Breast epithelium (tissue), 3 donors: ENCODE measurements at regions not wholly inside any gene's neighbourhood (a gene's known extent, or its start where the extent isn't known, plus 50 kb on each side); places are given as distances from the start of the nearest gene placed in this dataset.

Experiments
- CTCF ChIP-seq, 3 donors: fragments of 450-650 bp; IDR thresholded peaks; one replicate each; pipeline ENCODE4 v1.5.1; 2016 to 2017; ENCODE audit warnings: antibody characterized with exemption in 3 of 3, mild to moderate bottlenecking in 3 of 3, moderate library complexity in 3 of 3
- POLR2AphosphoS5 ChIP-seq, 3 donors: sonication (generic); formaldehyde crosslinking; IDR thresholded peaks; one replicate each; pipeline ENCODE4 v1.6.1; 2017; ENCODE audit warnings: antibody characterized with exemption in 3 of 3

DNA sequence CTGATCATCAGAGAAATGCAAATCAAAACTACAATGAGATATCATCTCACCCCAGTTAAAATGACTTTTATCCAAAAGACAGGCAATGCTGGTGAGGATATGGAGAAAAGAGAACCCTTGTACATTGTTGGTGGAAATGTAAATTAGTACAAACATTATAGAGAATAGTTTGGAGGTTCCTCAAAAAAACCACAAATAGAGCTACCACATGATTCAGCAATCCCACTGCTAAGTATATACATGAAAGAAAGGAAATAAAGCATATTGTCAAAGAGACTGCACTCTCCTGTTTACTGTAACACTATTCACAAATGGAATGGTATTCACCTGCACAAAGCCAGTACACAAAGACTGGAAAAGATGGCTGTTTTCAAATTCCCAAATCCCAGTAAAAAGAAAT lies 1233.7 kb downstream of the PCDH17 start:
- TF ChIP-seq POLR2AphosphoS5 (IDR thresholded peaks at IDR 0.05): no peak
- TF ChIP-seq CTCF (IDR thresholded peaks at IDR 0.05): no peak
